NT2/D1 (cell line): ENCODE measurements at regions not wholly inside any gene's neighbourhood (a gene's known extent, or its start where the extent isn't known, plus 50 kb on each side); places are given as distances from the start of the nearest gene placed in this dataset.

Experiments
- SUZ12 ChIP-seq: IDR thresholded peaks from 2 replicates; pipeline ENCODE4 v1.6.1; 2011; ENCODE audit not compliant: insufficient read length, insufficient read depth; ENCODE audit errors: extremely low read depth
- ZNF274 ChIP-seq: IDR thresholded peaks from 2 replicates; pipeline ENCODE4 v1.6.1; 2011; ENCODE audit warnings: mild to moderate bottlenecking, low read depth, low read length

- TF ChIP-seq SUZ12 = no peak
- TF ChIP-seq ZNF274 = no peak
Measured at GRCh38 chr16:63575041-63575440, 1538.8 kb upstream of the CDH8 start.
